Bone marrow (tissue), 2 donors: ENCODE measurements at regions not wholly inside any gene's neighbourhood (a gene's known extent, or its start where the extent isn't known, plus 50 kb on each side); places are given as distances from the start of the nearest gene placed in this dataset.
"Not testable (repeated sequence)": the region's sequence is repeated elsewhere in the genome, so short reads cannot be mapped to it uniquely, and the experiment has no call there.

Source experiments
- DNase-seq, 2 donors: peaks; one replicate each; lab custom pipeline; 2025; lab: John Stamatoyannopoulos, UW

DNA sequence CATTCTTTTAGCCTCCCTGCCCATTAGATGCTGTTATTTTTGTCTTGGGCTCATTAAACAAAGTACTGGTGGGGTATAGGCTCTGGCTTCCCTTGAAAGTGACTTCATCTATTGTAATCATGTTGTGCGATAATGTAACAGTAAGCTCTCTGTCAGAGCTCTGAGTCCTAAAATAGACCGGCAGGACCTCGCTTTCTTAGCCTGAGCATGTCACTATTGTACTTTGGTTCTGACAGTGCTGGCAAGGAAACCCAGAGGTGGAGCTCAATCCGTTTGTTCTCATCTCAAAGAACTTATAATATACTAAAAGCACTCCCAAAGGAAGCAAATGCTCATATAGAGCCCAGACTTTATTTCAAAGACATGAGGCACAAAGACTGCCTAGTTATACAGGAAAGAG is 339.1 kb upstream of the CCNH start:
- DNase-seq, result no peak

DNA sequence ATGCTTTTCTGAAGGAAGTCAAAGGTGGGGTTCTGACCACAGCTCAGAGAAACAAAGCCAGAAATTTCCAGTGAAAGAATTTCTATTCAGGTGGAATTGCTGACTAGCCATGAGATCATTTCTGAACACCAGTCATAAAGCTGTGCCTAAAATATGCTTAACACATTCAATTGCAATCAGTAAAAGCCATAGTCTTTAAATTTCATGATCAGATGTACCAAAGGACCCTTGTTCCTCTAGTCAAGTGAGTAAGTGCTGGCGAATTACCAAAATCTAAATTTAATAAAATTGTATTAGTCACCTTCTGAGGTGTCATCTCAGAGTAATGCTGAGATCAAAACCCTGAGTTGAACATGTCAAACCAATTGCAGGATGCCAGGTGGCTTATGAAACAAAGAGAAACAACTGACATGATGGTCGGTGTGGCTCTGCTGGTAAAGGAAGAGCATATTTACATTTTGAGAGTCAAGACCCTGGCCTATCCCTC is 334.2 kb upstream of the CCNH start:
- no peak for DNase-seq

DNA sequence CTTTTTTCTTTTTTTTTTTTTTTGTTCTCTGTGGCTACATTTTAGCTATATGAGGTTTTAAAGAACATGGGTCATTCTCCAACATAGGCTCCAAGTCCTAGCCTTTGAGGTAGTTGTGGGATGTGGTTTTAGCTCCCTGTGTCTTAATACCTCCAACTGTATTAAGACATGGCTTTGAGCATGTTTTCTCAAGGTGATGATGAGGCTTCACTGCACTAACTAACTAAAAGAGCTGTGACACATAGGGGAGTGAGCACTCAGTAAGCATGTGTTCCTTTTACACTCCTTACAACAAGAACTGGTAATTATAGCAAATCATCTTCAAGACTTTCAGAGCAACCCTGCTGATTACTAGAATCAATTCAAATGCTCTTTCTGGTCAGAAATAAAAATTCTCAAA is 333.6 kb upstream of the CCNH start:
- no peak for DNase-seq

GRCh38 chr5:87741881-87742280 is 329.2 kb upstream of the CCNH start:
- no peak for DNase-seq

DNA sequence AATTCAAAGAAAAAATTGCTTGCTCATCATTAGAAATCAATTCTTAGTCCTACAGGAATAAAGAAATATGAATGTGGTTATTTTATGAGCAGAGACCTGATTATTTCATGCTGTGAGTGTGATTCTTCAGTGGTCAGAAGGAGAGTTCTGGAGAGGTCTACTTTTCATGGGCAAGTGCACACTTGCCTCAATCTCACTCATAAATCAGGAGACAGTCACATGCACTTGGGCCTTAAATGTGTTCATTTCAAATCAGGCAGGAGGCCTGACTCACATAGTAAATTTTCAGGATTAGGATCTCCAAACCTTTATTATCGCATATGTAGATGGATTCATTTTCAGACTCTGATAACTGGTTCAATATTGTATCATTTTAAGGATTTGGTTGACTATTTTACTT is 323.2 kb upstream of the CCNH start:
- no peak for DNase-seq

DNA sequence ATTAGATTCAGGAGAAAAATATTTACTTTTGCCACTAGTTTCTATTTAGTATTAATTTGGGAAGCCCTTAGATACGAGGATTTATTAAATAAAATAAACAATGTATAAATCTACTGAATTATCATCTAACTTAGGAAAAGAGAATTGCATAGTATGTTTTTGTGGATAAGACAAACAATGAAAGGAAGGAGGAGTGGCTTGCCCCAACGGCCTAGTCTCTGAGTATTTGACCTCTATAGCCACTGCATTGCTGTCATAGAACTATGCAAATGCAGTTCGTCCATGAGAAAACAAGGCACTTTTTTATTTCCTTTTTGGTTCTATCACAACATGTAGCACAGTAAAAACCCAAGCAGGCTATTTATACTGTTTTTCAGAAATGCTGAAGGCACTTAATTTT is 321.2 kb upstream of the CCNH start:
- DNase-seq, result no peak

GRCh38 chr5:87732875-87733768 is 320.4 kb upstream of the CCNH start:
- no peak for DNase-seq

DNA sequence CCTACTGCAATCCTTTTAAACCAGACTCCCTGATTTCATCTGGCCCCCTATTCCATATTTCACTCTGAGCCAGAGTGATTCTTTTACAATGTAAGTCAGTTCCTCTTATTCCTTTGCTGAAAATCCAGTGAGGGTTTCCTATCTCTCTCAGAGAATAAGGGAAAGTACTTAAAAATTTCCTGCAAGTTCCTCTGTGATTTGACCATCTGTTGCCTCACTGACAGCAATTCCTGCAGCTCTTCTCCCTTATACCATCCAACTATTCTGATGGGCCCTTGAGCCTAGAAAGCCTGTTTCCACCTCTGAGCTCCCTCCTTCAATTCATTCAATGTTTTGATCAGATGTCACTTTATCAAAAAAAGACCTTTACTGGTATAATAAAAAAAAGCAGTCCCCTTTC is 317.1 kb upstream of the CCNH start:
- DNase-seq, result no peak

DNA sequence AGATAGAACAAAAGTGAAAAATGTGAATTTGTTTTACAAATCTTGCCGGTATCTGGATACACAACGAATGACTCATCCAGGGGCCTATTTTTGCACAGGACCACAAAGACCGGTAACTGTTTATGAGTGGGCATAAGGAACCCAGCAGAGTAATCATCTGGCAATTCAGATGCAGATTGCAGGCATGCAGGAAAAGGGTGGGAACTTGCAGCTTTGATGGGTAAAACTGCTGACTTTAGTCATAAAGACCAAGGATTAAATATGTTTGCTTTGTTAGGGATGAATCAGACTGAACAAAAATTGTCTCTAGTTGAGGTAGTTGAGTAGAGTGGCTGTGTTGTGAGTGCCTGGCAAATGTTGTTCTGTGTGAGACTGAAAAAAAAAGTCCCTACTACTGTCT is 309.6 kb upstream of the CCNH start:
- no peak for DNase-seq

DNA sequence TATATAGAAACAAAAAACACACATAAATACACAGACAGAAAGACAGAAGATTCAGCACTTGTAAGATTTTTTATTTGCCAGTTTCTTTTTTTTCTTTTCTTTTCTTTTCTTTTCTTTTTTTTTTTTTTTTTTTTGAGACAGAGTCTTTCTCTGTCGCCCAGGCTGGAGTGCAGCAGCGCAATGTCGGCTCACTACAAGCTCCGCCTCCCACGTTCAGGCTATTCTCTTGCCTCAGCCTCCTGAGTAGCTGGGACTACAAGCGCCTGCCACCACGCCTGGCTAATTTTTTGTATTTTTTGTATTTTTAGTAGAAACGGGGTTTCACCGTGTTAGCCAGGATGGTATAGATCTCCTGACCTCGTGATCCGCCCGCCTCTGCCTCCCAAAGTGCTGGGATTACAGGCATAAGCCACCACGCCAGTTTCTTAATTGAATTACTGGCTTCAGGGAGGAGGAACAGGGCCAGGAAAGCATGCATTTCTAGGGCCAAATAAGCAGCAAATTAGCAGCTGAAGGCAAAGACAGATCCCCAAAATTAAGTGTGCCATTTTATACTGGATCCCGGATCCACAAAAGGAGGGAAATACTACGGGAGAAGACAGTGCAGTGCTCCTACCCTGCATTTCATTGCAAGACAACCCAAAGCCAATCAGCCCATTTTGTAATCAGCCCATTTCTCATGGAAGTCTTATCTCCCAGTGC is 305.6 kb upstream of the CCNH start:
- not testable (repeated sequence) for DNase-seq

DNA sequence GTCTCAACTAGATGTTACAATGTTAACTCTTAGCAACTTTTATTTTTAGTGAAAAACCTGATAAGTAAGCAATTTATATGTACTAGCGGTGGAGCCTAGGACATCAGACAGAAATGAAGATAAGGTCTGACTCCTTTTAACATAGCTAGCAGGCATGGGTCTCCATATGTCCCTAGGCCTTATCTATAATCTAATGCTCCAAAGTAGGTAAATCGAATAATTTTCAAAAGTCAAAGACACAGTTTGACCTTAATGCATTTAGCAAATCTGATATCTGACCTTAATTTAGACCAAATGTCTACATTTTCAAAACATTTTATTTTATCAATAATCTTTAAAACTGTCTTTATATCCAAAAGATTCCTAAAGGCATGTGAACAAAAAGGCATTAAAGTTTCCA is 305.0 kb upstream of the CCNH start:
- DNase-seq, result no peak

- no peak for DNase-seq
Measured at GRCh38 chr5:87705876-87706275, 293.1 kb upstream of the CCNH start.

GRCh38 chr5:87686975-87687374 is 274.2 kb upstream of the CCNH start:
- no peak for DNase-seq

DNA sequence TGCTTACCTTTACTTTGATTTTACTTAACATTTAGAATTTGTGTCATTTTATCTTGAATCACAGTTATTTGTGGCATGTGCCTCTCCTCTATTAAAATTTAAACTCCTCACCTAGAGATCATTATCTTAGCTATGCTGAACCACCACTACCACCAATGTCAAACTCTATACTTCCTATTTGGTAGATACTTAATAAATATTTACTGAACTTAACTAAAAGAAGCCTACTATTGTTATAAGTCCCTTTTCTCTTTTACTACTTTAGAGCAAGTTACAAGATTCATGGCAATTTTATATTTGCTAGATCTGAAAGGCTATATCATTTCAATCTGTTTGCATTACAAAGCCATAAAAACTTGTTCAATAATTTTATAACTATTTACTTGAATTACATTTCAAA is 273.3 kb upstream of the CCNH start:
- no peak for DNase-seq

DNA sequence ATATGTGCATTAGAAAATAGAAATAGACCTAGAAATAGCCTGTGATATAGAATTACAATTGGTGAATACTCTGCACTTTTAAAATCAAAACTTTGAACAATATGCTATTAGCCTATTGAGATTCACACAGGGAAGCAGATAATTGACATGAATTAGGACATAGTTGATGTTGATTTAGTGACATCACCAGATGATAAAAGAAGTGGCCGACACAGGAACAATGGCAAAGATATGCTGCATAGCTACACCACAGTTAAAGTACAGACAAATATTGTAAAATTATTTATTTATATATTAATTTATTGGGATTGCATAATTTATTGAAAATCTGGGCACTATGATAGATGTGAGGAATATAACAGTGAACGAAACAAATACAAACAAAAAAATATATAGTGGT is 261.5 kb upstream of the CCNH start:
- no peak for DNase-seq

- DNase-seq, result no peak
Measured at GRCh38 chr5:87671146-87671545, 258.4 kb upstream of the CCNH start.

- no peak for DNase-seq
Measured at GRCh38 chr5:87665166-87665565, 252.4 kb upstream of the CCNH start.

DNA sequence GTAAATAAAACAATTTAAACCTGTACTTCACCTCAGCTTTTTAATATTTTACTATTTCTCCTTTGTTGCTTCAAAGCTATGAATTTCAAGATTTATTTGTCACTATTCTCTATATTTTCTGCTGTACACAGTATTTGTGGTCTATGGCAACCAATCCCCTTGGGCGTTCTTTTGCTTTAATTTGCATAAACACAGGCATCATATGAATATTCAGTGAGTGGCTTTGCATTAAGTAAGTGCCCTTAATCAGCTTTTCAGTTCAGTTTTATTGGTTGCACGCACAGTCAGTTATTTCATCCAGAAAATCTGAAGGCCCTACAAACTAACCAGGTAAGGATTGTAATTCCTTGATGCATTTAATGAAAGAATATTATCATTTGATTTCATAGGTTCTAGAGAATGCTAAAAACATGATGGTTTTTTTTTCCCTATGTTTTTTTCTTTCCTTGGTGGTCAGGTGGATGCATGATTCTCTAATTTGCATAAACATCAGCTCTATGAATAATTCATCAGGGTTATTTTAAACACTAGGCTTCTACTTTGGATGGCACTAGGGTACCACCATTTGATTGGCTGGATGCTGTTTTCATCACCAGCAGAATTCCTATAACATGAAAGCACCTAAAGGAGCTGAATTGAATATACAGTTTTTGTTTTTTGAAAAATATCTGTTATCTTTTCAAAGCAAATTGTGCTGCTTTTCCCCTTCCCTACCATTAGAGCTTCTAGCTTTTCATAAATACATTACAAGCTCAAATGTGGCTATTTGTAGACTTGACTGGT is 249.2 kb upstream of the CCNH start:
- DNase-seq, result no peak

DNA sequence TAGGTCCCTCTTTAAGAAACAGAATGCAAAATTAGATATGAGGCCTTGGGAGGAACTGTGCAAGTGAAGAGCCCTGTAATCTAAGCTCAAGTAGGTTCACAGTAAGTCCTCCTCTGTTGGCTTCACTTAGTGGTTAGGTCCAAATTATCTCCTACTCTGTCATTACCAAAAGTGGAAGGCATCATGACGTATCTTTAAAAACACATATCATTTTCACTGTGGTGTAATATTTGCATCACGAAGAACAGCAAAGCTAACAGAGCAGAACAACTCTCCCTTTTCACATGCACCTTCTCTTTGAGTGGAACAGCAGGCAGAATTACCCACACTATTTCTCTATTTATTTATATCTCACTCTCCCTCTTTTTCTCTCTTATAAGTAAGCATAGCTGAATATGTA is 240.5 kb upstream of the CCNH start:
- no peak for DNase-seq

DNA sequence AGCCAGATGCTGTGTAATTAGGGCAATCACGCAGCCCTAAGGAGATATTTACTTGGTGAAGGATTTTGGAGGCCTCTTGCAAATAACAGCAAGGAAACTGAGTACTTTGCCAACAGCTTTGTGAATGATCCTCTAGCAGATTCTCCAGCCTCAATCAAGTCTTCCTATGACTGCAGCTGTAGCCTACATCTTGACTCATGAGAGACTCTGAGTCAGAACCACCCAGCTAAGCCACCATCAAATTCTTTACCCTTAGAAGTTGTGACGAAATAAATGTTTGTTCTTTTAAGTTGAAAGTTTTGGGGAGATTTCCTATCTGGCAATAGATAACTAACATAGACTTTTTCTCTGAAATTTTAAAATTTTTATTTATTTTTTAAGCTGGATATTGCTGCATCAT is 237.6 kb upstream of the CCNH start:
- DNase-seq, result no peak

DNA sequence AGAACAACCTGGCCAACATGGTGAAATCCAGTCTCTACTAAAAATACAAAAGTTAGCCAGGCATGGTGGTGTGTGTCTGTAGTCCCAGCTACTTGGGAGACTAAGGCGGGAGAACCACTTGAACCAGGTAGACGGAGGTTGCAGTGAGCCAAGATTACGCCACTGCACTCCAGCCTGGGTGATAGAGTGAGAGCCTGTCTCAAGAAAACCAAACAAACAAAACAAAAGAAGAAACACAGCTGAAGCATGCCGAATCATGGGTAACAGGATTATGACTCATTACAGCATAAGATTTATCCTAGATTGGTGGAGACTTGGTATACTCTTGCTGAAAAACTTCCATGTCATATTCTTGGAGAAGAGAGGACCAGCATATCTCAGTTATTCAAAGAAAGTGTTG is 236.7 kb upstream of the CCNH start:
- DNase-seq, result no peak

DNA sequence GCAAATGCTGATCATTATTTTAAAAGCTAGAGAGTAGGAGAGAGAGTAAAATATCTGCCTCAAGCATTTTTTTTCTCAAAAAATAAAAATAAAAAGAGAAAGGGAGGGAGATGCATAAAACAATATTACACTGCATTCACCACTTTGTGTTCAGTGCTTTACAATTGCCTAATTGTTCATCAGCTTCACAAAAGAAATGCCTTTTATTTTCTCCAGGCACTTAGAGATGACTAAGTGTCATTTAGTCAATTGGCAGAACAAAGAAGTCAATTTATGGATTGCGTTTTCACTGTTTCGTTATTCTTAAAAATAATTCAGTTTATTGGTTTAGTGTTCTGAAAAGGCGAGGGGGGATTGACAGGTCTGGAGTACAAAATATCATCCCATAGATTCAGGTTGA is 232.5 kb upstream of the CCNH start:
- DNase-seq, result no peak

GRCh38 chr5:87640902-87641301 is 228.2 kb upstream of the CCNH start:
- no peak for DNase-seq
